ENCODE measurements at regions not wholly inside any gene's neighbourhood (a gene's known extent, or its start where the extent isn't known, plus 50 kb on each side); places are given as distances from the start of the nearest gene placed in this dataset.
"Not testable (repeated sequence)": the region's sequence is repeated elsewhere in the genome, so short reads cannot be mapped to it uniquely, and the experiment has no call there.

DNA sequence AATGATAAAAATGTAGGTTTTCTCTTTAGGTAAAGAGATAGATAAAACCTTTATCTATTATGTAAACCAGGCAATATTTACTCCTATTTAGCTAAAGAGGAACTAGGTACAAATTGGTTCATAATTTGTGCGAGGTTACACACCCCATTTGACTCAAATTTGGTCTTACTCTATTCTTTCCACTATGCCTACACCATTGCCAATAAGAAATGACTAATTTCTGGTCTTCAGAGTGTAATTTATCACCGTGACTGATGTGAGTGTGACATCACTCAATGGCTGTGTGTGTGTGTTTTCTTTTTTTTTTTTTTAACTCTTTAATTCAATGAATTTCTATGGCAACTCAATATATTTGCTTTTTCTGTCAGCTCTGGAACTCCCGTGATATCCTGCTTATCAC is 955.8 kb downstream of the TDRD15 start:
- H3K27me3 ChIP-seq (ENCODE audit: control insufficient read depth, insufficient read depth, low read length), result no peaks in the 10 kb centered on the region
- no peak overlapping the region for H3K9ac ChIP-seq (ENCODE audit: low read depth, low read length)
- H3K36me3 ChIP-seq (ENCODE audit: insufficient read depth, low read length), result no peaks in the 10 kb centered on the region
- H3K4me2 ChIP-seq (ENCODE audit: low read length), result no peak overlapping the region
- no peaks in the 10 kb centered on the region for H3K4me1 ChIP-seq (ENCODE audit: control insufficient read depth, insufficient read depth, low read length)
- no peaks in the 10 kb centered on the region for H3K9me3 ChIP-seq (replicated peaks; ENCODE audit: low read length)
- H3K4me3 ChIP-seq (ENCODE audit: low read length), result no peak overlapping the region

DNA sequence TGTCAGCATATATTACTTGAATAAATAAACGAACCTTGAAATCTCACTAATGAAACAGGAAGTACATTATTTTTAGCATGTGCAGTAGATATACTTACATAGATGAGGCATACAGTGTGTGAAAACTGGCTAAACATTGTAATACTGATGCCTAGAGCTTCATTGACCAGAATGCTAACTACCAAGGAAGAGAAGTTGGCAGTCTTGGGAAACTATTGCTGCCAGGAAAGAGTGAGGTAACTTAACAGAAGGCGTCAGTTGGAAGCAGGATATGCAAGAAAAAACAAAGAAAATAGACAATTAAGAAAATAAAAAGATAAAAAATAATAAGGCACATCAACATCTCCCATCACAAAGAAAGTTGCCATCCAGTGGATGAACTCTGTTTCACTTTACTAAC is 963.0 kb downstream of the TDRD15 start:
- Histone ChIP-seq H3K9me3 (replicated peaks; ENCODE audit: low read length) (no peaks in the 10 kb centered on the region), H3K9ac (ENCODE audit: low read depth, low read length) (no peak overlapping the region), H3K27me3 (ENCODE audit: control insufficient read depth, insufficient read depth, low read length) (no peaks in the 10 kb centered on the region), H3K36me3 (ENCODE audit: insufficient read depth, low read length) (no peaks in the 10 kb centered on the region), H3K4me3 (ENCODE audit: low read length) (no peak overlapping the region), H3K4me2 (ENCODE audit: low read length) (no peak overlapping the region), H3K4me1 (ENCODE audit: control insufficient read depth, insufficient read depth, low read length) (no peaks in the 10 kb centered on the region)

DNA sequence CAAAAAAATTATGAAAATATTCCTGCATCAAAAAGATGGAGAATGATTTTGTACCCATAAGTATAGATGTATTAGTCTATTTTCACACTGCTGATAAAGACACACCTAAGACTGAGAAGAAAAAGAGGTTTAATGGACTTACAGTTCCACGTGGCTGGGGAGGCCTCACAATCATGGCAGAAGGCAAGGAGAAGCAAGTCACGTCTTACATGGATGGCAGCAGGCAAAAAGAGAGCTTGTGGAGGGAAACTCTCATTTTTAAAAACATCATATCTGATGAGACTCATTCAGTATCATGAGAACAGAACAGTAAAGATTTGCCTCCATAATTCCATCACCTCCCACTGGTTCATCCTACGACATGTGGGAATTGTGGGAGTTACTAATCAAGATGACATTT is 979.8 kb downstream of the TDRD15 start:
- H3K9ac ChIP-seq (ENCODE audit: low read depth, low read length); H3K9me3 ChIP-seq (replicated peaks; ENCODE audit: low read length): not testable (repeated sequence)

DNA sequence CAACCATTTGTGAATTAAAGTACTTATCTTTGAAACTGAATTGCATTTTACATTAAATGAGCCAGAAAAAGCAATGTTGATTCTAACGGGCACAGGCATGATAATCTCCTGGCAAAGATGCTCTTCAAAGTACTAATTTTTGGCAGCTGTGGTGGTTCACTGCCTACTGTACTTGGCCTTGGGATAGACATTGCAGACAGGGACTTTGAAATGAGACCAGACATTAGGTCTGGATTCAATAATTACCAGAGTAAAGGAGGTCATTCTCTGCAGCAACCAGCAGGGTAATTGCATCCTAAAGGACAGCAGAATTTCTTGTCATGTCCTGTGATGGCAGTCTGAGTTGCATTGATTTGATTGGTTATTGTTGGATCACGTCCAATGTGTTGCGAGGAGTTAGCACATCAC is 986.5 kb downstream of the TDRD15 start:
- no peak overlapping the region for H3K4me2 ChIP-seq (ENCODE audit: low read length)
- H3K4me3 ChIP-seq (ENCODE audit: low read length), result no peak overlapping the region
- H3K27me3 ChIP-seq (ENCODE audit: control insufficient read depth, insufficient read depth, low read length), result no peaks in the 10 kb centered on the region
- H3K4me1 ChIP-seq (ENCODE audit: control insufficient read depth, insufficient read depth, low read length), result no peaks in the 10 kb centered on the region
- H3K36me3 ChIP-seq (ENCODE audit: insufficient read depth, low read length), result no peaks in the 10 kb centered on the region
- no peak overlapping the region for H3K9ac ChIP-seq (ENCODE audit: low read depth, low read length)
- H3K9me3 ChIP-seq (replicated peaks; ENCODE audit: low read length), result no peaks in the 10 kb centered on the region

More for the DNA sequence above, 979.8 kb downstream of the TDRD15 start:
- not testable (repeated sequence) for H3K36me3 ChIP-seq (ENCODE audit: insufficient read depth, low read length); H3K4me1 ChIP-seq (ENCODE audit: control insufficient read depth, insufficient read depth, low read length); H3K4me3 ChIP-seq (ENCODE audit: low read length); H3K4me2 ChIP-seq (ENCODE audit: low read length); H3K27me3 ChIP-seq (ENCODE audit: control insufficient read depth, insufficient read depth, low read length)

DNA sequence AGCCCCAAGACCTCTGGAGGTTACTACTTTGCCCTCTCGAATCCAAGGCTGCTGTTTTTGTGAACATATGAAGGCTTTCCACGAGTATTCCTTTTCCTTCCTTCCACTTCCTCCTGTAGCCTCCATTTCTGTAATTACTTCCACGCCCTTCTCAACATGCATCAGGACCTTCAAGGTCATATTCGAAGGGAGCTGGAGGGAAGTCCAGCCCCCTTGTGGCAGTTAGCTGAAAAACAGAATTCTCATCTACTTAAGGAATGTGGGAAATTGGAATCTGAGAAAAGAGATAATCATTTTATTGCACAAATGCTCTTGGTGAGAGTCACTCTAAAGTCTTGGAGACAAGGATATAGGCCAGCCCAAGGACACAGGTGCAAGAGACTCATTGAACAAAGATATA is 1000.2 kb downstream of the TDRD15 start:
- Histone ChIP-seq H3K27me3 (ENCODE audit: control insufficient read depth, insufficient read depth, low read length) (no peaks in the 10 kb centered on the region), H3K4me2 (ENCODE audit: low read length) (no peak overlapping the region), H3K9ac (ENCODE audit: low read depth, low read length) (no peak overlapping the region), H3K36me3 (ENCODE audit: insufficient read depth, low read length) (no peaks in the 10 kb centered on the region), H3K4me3 (ENCODE audit: low read length) (no peak overlapping the region), H3K9me3 (replicated peaks; ENCODE audit: low read length) (no peaks in the 10 kb centered on the region), H3K4me1 (ENCODE audit: control insufficient read depth, insufficient read depth, low read length) (no peaks in the 10 kb centered on the region)

DNA sequence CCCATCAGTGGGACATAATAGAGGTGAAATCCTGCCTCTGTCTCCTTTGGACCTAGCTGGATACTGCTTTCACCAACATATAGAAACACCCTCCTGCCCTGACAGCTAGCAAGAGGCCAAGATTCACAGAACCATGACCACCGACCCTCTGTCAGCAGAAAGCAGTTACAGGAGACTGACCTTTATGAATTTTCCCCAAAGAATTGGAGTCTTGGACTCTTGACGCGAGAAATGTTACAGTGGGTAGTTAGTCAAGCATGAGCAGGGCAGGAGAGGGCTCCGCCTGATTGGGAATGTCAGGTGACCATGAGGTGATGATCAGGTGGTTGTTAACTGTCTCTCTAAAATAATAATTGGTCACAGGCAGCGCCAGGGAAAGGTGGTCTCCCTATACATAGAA is 1002.3 kb downstream of the TDRD15 start:
- Histone ChIP-seq H3K4me1 (ENCODE audit: control insufficient read depth, insufficient read depth, low read length) (no peaks in the 10 kb centered on the region), H3K9ac (ENCODE audit: low read depth, low read length) (no peak overlapping the region), H3K4me2 (ENCODE audit: low read length) (no peak overlapping the region), H3K4me3 (ENCODE audit: low read length) (no peak overlapping the region), H3K9me3 (replicated peaks; ENCODE audit: low read length) (no peaks in the 10 kb centered on the region), H3K27me3 (ENCODE audit: control insufficient read depth, insufficient read depth, low read length) (no peaks in the 10 kb centered on the region), H3K36me3 (ENCODE audit: insufficient read depth, low read length) (no peaks in the 10 kb centered on the region)

DNA sequence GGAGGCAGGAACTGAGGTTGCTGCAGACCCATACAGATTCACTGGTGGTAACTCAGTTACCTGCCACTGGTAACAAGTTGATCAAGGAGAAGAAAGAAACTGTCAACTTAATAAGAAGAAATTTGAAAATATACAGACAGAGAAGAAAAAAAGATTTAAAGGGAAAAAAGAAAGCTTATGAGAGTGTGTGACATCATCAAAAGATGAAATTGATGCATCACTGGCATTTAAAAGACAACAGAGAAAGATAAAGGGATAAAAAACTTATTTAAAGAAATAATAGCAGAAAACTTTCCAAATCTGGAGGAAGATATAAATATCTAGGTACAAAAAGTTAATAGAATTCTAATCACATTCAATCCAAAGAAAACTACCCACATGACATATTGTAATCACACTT is 1003.2 kb downstream of the TDRD15 start:
- H3K4me3 ChIP-seq (ENCODE audit: low read length), result no peak overlapping the region
- no peak overlapping the region for H3K9ac ChIP-seq (ENCODE audit: low read depth, low read length)
- no peak overlapping the region for H3K4me2 ChIP-seq (ENCODE audit: low read length)
- no peaks in the 10 kb centered on the region for H3K9me3 ChIP-seq (replicated peaks; ENCODE audit: low read length)
- no peaks in the 10 kb centered on the region for H3K27me3 ChIP-seq (ENCODE audit: control insufficient read depth, insufficient read depth, low read length)
- no peaks in the 10 kb centered on the region for H3K36me3 ChIP-seq (ENCODE audit: insufficient read depth, low read length)
- no peaks in the 10 kb centered on the region for H3K4me1 ChIP-seq (ENCODE audit: control insufficient read depth, insufficient read depth, low read length)

DNA sequence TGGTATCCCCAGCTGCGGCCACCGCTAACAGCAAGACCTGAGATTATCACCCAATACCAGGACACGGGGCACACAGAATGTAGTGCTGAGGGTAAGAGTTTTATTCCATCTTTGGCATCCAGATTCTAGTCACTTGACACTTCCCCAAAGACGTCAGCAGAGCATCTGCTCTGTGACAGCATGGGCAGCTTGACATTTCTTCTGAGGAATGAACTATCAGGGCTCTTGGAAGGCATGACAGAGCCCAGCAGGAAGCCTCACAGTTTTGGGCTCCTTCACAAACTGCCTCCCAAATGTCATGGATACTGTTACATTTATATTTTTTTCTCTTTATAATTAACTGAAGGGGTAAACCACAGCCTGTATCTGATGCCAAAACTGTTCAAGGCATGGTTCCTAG is 1010.7 kb downstream of the TDRD15 start:
- Histone ChIP-seq H3K9ac (ENCODE audit: low read depth, low read length) (no peak overlapping the region), H3K4me1 (ENCODE audit: control insufficient read depth, insufficient read depth, low read length) (no peaks in the 10 kb centered on the region), H3K9me3 (replicated peaks; ENCODE audit: low read length) (no peaks in the 10 kb centered on the region), H3K4me2 (ENCODE audit: low read length) (no peak overlapping the region), H3K4me3 (ENCODE audit: low read length) (no peak overlapping the region), H3K27me3 (ENCODE audit: control insufficient read depth, insufficient read depth, low read length) (no peaks in the 10 kb centered on the region), H3K36me3 (ENCODE audit: insufficient read depth, low read length) (no peaks in the 10 kb centered on the region)

DNA sequence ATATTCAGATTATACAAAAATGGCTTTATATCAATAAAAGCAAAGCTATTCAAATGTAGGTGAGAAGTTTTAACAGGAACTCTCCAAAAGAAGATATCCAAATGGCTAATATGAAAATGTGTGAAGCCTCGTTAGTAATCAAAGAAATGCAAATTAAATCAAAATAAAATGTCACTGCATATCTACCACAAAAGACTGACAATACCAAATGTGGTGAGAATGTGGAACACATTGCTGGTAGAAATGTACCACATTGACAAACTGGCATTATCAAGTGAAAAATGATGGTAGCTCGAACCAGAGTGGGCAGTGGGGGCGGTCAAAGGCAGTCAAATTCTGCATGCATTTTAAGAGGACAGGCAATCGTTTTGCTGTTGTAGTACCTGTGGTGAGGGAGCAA is 1012.7 kb downstream of the TDRD15 start:
- H3K4me1 ChIP-seq (ENCODE audit: control insufficient read depth, insufficient read depth, low read length), result no peaks in the 10 kb centered on the region

DNA sequence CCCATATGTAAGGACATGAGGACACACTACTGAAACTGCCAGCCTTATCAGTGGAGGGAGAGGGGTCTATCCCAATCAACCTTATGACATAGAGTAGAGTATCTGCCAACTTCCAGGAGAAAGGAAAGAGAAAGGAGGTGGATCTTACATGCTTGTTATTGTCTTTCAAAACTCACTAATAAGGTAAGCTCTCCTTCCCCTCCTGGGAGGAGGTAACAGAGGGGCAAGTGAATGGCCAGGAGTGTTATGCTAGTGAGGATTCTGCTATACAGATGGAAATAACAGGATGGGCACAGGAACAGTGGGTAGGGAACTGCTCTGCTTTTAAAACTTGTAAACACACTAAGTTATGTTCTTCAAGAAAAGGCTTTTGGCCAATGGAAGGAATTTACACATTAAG is 1020.1 kb downstream of the TDRD15 start:
- no peaks in the 10 kb centered on the region for H3K4me1 ChIP-seq (ENCODE audit: control insufficient read depth, insufficient read depth, low read length)
- no peak overlapping the region for H3K9ac ChIP-seq (ENCODE audit: low read depth, low read length)
- no peaks in the 10 kb centered on the region for H3K9me3 ChIP-seq (replicated peaks; ENCODE audit: low read length)
- H3K27me3 ChIP-seq (ENCODE audit: control insufficient read depth, insufficient read depth, low read length), result no peaks in the 10 kb centered on the region
- H3K36me3 ChIP-seq (ENCODE audit: insufficient read depth, low read length), result no peaks in the 10 kb centered on the region
- no peak overlapping the region for H3K4me2 ChIP-seq (ENCODE audit: low read length)
- H3K4me3 ChIP-seq (ENCODE audit: low read length), result no peak overlapping the region

More for the DNA sequence above, 1012.7 kb downstream of the TDRD15 start:
- Histone ChIP-seq H3K9ac (ENCODE audit: low read depth, low read length) (no peak overlapping the region), H3K9me3 (replicated peaks; ENCODE audit: low read length) (no peaks in the 10 kb centered on the region), H3K27me3 (ENCODE audit: control insufficient read depth, insufficient read depth, low read length) (no peaks in the 10 kb centered on the region), H3K4me2 (ENCODE audit: low read length) (no peak overlapping the region), H3K4me3 (ENCODE audit: low read length) (no peak overlapping the region), H3K36me3 (ENCODE audit: insufficient read depth, low read length) (no peaks in the 10 kb centered on the region)

DNA sequence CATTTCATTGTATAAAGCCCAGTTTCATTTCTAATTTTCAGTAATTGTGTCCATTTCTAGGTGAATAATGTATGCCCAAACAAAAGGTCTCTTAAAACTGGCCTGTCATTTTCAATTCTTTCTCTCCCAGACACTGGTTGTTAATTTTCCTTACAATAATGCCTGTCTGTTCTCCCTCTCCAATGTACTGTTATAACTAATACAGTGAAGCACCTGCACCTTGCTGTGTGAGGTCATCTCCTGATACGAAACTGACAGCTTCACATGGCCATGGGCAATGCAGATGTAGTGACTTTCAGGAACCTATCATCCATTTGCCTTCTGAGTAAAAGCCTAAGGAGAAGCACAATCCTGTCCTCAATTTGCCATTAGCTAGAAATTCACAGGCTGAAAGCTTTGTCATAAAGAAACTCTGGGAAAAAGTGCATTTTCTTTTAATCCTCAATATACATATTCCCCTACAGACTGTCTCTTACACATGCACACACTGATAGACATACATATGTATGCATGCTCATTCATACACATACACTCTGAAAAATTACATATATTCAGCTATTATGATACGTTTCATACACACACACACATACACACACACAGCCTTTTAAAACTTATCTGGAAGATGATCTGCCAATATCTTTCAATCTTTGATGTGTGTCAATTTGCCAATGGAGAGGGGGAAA is 1030.3 kb downstream of the TDRD15 start:
- H3K36me3 ChIP-seq (ENCODE audit: insufficient read depth, low read length), result no peaks in the 10 kb centered on the region
- no peak overlapping the region for H3K4me3 ChIP-seq (ENCODE audit: low read length)
- no peaks in the 10 kb centered on the region for H3K4me1 ChIP-seq (ENCODE audit: control insufficient read depth, insufficient read depth, low read length)

DNA sequence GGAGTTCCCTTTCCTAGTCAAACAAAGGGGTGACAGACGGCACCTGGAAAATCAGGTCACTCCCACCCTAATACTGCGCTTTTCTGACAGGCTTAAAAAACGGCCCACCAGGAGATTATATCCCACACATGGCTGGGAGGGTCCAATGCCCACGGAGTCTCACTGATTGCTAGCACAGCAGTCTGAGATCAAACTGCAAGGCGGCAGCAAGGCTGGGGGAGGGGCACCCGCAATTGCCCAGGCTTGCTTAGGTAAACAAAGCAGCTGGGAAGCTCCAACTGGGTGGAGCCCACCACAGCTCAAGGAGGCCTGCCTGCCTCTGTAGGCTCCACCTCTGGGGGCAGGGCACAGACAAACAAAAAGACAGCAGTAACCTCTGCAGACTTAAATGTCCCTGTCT is 1032.9 kb downstream of the TDRD15 start:
- H3K9me3 ChIP-seq (replicated peaks; ENCODE audit: low read length); H3K9ac ChIP-seq (ENCODE audit: low read depth, low read length); H3K4me3 ChIP-seq (ENCODE audit: low read length); H3K36me3 ChIP-seq (ENCODE audit: insufficient read depth, low read length); H3K4me2 ChIP-seq (ENCODE audit: low read length); H3K4me1 ChIP-seq (ENCODE audit: control insufficient read depth, insufficient read depth, low read length); H3K27me3 ChIP-seq (ENCODE audit: control insufficient read depth, insufficient read depth, low read length): not testable (repeated sequence)

More for the DNA sequence above, 1030.3 kb downstream of the TDRD15 start:
- H3K9me3 ChIP-seq (replicated peaks; ENCODE audit: low read length), result peaks cover 8% of the 10 kb centered on the region
- H3K27me3 ChIP-seq (ENCODE audit: control insufficient read depth, insufficient read depth, low read length), result no peaks in the 10 kb centered on the region
- no peak overlapping the region for H3K4me2 ChIP-seq (ENCODE audit: low read length)
- no peak overlapping the region for H3K9ac ChIP-seq (ENCODE audit: low read depth, low read length)

All from skeletal muscle satellite cell (primary cell).